ENCODE measurements at regions not wholly inside any gene's neighbourhood (a gene's known extent, or its start where the extent isn't known, plus 50 kb on each side); places are given as distances from the start of the nearest gene placed in this dataset.

DNA sequence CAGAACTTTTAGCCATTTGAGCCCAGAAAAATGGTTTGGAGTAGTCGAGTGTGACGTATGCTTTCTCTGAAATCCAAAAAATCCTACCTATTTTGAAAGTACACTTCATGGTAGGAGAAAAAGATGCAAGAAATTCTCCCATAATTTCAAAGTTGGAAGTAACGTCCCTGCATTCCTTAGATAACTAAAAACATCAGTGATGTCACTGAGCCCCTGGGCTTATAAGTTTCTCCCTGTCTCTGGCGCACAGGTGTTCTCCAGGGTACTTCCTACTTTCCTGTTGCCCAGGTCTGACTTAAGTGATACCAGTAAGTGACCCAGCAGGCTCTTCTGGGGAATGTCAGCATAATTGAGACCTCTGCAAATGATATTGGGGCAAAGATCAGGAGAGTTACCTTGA, 90.5 kb upstream of the WDR1 start:
- no peak for DNase-seq (ENCODE audit: low read depth in 1 of 2, low spot score in 1 of 2)

GRCh38 chr4:10205223-10205622, 88.6 kb upstream of the WDR1 start:
- no peak for DNase-seq (ENCODE audit: low read depth in 1 of 2, low spot score in 1 of 2)

DNA sequence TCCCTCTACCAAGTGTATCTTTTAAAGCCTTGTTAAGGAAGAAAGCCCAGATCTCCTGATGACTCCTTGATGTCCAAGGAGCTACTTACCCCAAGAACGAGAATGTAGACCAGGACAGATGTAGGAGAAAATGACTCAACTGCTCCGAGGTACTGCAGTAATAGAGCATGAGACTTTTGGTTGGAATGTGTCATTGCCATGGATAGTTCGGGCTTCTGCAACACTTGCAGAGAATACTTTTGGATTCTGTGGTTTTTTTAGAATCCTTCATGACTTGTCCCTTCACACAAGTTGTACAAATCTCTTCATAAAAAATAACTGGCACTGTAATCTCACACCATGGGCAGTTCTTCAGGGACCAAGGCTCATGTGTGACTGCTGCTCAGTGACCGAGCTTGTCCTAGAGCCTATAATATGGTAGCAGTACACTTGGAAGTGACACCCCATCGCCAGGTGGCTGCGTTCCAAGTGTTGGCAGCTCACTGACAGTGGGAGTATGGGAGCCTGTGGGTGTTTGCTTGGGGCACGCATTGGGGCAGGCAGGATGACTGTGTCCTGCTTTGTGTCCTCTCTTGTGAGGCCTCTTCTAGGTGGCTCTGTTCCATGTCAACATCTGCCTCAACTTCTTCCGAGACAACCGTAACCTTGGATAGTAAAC, 87.9 kb upstream of the WDR1 start:
- no peak for DNase-seq (ENCODE audit: low read depth in 1 of 2, low spot score in 1 of 2)

GRCh38 chr4:10203851-10204250, 87.3 kb upstream of the WDR1 start:
- DNase-seq (ENCODE audit: low read depth in 1 of 2, low spot score in 1 of 2) = no peak

GRCh38 chr4:10201381-10202223, 85.0 kb upstream of the WDR1 start:
- DNase-seq (ENCODE audit: low read depth in 1 of 2, low spot score in 1 of 2) = no peak

DNA sequence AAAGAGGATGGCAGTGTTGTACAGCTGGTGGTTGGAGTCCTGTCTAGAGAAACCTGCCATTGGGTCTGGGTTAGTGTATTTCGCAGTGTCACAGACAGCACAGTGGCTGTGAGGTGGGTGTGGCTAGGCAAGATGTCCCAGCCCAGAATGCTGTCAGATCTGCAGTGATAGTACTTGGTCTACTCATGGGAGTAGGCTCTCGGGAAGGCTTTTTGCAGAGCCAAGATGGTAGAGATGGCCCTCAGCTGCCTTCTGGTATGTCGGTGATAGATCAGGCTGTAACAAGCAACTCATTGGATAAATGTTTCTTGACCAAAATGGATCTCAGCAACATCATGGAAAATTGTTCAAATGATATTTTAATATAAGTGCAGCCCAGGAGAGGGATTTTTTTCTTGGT, 84.3 kb upstream of the WDR1 start:
- DNase-seq (ENCODE audit: low read depth in 1 of 2, low spot score in 1 of 2) = no peak

DNA sequence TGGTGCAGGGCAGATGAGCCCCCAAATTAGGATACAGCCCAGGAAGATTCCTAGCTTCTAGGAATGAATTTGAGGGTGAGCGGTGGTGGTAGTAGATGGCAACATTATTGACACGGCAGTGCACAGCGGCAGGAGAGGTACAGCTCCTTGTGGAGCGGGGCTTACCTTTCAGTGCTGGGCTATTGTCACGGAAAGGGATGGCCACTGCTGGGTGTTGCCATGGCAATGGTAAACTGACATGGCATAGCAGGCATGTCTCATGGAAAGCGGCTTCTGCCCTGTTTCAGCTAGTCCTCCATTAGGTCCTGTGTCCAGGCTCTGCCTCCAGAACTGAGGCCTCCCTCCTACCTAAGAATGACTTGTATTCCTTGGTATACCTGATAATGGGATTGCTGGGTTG, 81.8 kb upstream of the WDR1 start:
- no peak for DNase-seq (ENCODE audit: low read depth in 1 of 2, low spot score in 1 of 2)

DNA sequence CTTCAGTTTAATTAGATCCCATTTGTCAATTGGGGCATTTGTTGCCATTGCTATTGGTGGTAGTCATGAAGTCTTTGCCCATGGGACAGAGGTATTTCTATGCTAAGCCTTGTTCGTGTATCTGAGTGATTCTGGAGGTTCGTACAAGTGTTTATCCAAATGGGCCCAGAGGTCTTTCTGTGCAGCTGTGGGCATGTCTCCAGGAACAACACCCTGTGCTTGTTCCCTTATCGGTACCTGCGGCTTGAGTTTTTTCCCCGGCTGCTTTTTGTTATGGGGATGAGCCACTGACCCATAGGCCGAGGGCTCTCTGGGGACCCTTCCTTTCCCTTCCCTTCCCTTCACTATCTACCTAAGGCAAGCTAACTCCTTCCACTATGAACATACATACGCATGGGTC, 81.4 kb upstream of the WDR1 start:
- DNase-seq (ENCODE audit: low read depth in 1 of 2, low spot score in 1 of 2) = no peak

- no peak for DNase-seq (ENCODE audit: low read depth in 1 of 2, low spot score in 1 of 2)
These were observed 79.6 kb upstream of the WDR1 start for GRCh38 chr4:10196191-10196590.

GRCh38 chr4:10192331-10192730, 75.7 kb upstream of the WDR1 start:
- DNase-seq (ENCODE audit: low read depth in 1 of 2, low spot score in 1 of 2) = no peak

DNA sequence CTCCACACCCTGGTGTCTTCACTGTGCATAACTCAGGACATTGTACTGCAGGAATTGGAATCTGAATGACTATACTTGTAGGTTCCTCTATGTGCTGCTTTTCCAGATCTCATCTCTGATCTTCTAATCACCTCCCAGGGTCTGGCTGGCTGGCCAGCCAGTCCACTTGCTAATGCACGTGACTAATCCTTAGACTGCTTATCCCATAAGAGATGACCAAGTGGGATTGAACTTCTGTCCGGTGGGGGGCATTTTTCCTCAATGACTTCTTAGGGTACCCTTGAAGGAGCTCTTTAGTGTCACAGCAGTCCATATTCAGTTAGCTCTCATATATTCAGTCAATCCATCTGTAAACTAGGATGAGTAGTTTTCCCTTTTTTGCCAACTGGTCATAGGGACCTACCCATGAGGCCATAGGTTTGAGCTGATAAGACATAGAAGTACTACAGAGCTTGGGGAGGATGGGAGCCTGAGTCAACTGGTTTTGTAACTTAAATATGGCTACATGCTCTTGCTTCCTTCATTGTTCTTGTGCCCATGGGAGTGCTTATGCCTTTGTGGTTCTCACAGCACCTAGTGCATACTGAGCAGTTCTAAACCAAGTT, 71.9 kb upstream of the WDR1 start:
- no peak for DNase-seq (ENCODE audit: low read depth in 1 of 2, low spot score in 1 of 2)

GRCh38 chr4:10186228-10187214, 69.9 kb upstream of the WDR1 start:
- no peak for DNase-seq (ENCODE audit: low read depth in 1 of 2, low spot score in 1 of 2)

- DNase-seq (ENCODE audit: low read depth in 1 of 2, low spot score in 1 of 2) = no peak
These were observed 69.1 kb upstream of the WDR1 start for GRCh38 chr4:10185518-10186227.

DNA sequence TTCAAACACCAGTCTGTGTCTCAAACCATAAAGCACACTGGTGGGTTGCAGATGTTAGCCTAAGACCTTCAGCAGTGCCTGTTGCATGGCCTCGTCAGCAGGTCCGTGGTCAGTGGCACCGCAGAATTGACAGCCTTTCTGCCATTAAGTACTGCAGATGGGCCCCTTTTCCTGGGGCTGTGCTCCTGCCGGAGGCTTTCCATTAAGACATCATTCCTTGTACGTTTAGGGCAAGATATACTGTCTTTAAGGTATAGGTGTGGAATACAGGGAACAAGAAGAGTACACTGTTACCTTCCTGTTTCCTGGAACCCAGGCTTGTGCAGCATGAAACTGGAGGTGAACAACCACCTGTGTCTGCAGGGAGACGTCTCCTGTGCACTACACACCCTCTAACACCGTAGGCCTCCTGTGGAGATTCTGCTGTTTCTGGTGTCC, 67.9 kb upstream of the WDR1 start:
- no peak for DNase-seq (ENCODE audit: low read depth in 1 of 2, low spot score in 1 of 2)

DNA sequence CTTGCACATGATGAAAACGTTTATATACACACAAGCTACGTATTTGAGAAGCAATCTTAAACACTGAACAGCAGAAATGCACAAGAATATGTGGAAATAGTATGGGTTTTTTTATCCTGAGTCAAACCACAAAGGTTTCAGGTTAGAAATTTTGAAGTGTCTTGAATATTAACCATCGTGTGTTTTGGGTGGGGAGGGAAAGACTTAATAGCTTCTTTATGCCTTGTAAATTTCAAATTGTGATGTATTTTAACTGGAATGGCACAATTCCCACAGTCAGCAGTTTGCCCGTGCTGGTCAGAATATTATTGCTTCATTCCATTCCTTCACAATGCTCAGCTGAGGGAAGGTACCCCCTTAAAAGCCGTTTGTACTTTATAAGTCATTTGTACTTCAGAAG, 67.4 kb upstream of the WDR1 start:
- no peak for DNase-seq (ENCODE audit: low read depth in 1 of 2, low spot score in 1 of 2)

- no peak for DNase-seq (ENCODE audit: low read depth in 1 of 2, low spot score in 1 of 2)
These were observed 66.9 kb upstream of the WDR1 start for GRCh38 chr4:10183462-10183861.

- no peak for DNase-seq (ENCODE audit: low read depth in 1 of 2, low spot score in 1 of 2)
These were observed 66.1 kb upstream of the WDR1 start for GRCh38 chr4:10182446-10183424.

DNA sequence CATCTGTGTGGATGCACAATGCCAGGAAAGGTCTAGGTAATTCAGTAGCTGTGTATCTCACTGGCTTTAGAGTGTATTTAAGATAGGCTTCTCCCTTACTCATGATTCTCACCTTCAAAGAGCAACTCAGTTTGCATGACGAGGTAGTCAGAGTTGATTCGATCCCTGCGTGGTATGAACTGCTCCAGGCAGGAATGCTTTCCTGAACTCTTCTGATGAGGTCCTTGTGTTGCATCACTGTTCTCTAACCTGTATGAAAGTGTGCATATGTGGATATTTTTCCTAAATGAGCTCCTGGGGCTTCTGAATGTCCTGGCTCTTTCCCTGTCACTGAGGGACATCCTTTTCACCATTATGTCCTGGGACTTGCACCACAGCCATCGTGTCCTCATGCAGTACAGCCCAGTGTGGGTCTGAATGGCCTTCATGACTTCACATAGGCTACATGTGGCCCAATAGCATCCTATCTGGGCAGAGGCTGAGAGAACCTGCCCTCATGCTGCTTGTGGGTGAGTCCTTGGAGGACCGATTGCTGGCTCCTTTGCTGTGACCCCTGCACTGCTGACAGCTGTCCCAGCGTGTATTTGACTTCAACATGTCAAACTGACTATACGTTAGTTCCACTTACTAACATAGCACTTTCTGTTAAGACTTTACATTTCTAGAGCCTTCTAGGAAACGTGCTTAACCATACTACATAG, 65.3 kb upstream of the WDR1 start:
- no peak for DNase-seq (ENCODE audit: low read depth in 1 of 2, low spot score in 1 of 2)
